ENCODE measurements at regions not wholly inside any gene's neighbourhood (a gene's known extent, or its start where the extent isn't known, plus 50 kb on each side); places are given as distances from the start of the nearest gene placed in this dataset.

DNA sequence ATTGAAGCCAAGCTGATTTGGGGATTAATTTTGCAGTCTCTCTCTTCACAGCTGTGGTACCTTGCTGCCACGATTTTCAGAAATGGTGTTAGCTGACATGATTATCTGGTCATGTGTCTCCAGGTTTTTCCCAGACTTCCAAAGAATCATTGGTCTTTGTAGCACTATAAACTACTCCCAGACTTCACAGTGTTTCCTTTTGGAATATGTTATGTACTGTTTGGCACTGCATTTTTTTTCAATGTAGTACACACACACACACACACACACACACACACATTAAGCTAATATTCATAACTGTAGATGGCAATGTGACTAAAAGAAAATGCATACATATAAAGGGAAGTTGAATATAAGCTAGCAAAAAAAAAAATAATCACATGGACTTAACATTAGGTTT, 856.6 kb upstream of the SPRY2 start:
- ChIA-PET CTCF (interaction anchor here (0.7 kb wide), 1 partner anchor 12 kb away, joined by 3 read pairs; no protein-coding TSS in a partner anchor), POLR2A (no interaction called here)
- H3K9me3 ChIP-seq, result no peaks in the 10 kb centered on the region
- ATAC-seq (no peak), DNase-seq (ENCODE audit: low read depth in 1 of 2, low spot score in 1 of 2) (no peak), FAIRE-seq (no peak)
- no peak overlapping the region for H3K4me2 ChIP-seq
- WGBS (ENCODE audit: missing lambda C conversion rate), result 3% methylated on average over 1 of the region's 1 CpG
- no peak overlapping the region for H3K27ac ChIP-seq
- no peak for TF ChIP-seq CHD2 (IDR thresholded peaks at IDR 0.05; ENCODE audit: low read length, partially characterized antibody)
- no peak for TF ChIP-seq NR3C1 (IDR thresholded peaks at IDR 0.05)
- no peak for TF ChIP-seq EHMT2 (IDR thresholded peaks at IDR 0.05; ENCODE audit: low read depth)
- TF ChIP-seq RFX5 (IDR thresholded peaks at IDR 0.05), result no peak
- no peak for TF ChIP-seq FOSL2 (IDR thresholded peaks at IDR 0.05)
- TF ChIP-seq FOSL2 (CRISPR knock-in tag; IDR thresholded peaks at IDR 0.05), result no peak
- no peak for TF ChIP-seq NPAS2 (CRISPR knock-in tag; IDR thresholded peaks at IDR 0.05; ENCODE audit: borderline replicate concordance)
- TF ChIP-seq, protein P1, sequence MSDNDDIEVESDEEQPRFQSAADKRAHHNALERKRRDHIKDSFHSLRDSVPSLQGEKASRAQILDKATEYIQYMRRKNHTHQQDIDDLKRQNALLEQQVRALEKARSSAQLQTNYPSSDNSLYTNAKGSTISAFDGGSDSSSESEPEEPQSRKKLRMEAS (IDR thresholded peaks at IDR 0.05), result no peak
- no peak for TF ChIP-seq KDM5A (IDR thresholded peaks at IDR 0.05)
- no peak for TF ChIP-seq RARB (CRISPR knock-in tag; IDR thresholded peaks at IDR 0.05)
- TF ChIP-seq, protein P2, sequence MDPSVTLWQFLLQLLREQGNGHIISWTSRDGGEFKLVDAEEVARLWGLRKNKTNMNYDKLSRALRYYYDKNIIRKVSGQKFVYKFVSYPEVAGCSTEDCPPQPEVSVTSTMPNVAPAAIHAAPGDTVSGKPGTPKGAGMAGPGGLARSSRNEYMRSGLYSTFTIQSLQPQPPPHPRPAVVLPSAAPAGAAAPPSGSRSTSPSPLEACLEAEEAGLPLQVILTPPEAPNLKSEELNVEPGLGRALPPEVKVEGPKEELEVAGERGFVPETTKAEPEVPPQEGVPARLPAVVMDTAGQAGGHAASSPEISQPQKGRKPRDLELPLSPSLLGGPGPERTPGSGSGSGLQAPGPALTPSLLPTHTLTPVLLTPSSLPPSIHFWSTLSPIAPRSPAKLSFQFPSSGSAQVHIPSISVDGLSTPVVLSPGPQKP (IDR thresholded peaks at IDR 0.05; ENCODE audit: low read depth, low read length), result no peak
- no peak for TF ChIP-seq HOXB5 (CRISPR knock-in tag; IDR thresholded peaks at IDR 0.05)
- H3K4me3 ChIP-seq, result no peak overlapping the region
- no peaks in the 10 kb centered on the region for H3K4me1 ChIP-seq

DNA sequence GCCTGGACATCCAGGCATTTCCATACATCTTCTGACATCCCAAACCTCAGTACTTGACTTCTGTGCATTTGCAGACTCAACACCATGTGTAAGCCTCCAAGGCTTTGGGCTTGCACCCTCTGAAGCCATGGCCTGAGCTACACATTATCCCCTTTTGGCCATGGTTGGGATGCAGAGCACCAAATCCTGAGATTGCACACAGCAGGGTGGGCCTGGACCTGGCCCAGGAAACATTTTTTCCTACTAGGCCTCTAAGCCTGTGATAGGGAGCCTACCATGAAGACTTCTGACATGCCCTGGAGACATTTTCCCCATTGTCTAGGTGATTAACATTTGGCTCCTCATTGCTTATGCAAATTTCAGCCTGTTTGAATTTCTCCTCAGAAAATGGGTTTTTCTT, 853.4 kb upstream of the SPRY2 start:
- no peaks in the 10 kb centered on the region for H3K4me1 ChIP-seq
- TF ChIP-seq TP53 (CRISPR knock-in tag; IDR thresholded peaks at IDR 0.05), result no peak
- TF ChIP-seq KDM5A (IDR thresholded peaks at IDR 0.05), result no peak
- TF ChIP-seq, protein P2 (IDR thresholded peaks at IDR 0.05; ENCODE audit: low read depth, low read length), result no peak
- no peak for TF ChIP-seq CBX8 (IDR thresholded peaks at IDR 0.05)
- TF ChIP-seq MAZ (IDR thresholded peaks at IDR 0.05; ENCODE audit: borderline replicate concordance, low read depth, low read length), result no peak
- no peak for TF ChIP-seq TFCP2L1 (CRISPR knock-in tag; IDR thresholded peaks at IDR 0.05)
- no peak for TF ChIP-seq MAFK (IDR thresholded peaks at IDR 0.05; ENCODE audit: partially characterized antibody)
- no peak for FAIRE-seq
- no peak for DNase-seq (ENCODE audit: low read depth in 1 of 2, low spot score in 1 of 2)
- H3K4me3 ChIP-seq, result no peak overlapping the region
- no peaks in the 10 kb centered on the region for H3K9me3 ChIP-seq
- ChIA-PET CTCF (no interaction called here), POLR2A (no interaction called here)
- H3K27ac ChIP-seq, result no peak overlapping the region
- no peak overlapping the region for H3K4me2 ChIP-seq
- ATAC-seq, result no peak

GRCh38 chr13:81184556-81185265, 843.8 kb upstream of the SPRY2 start:
- Histone ChIP-seq H3K9me3 (no peaks in the 10 kb centered on the region), H3K27ac (no peak overlapping the region), H3K4me2 (no peak overlapping the region), H3K4me1 (no peaks in the 10 kb centered on the region), H3K4me3 (no peak overlapping the region)
- FAIRE-seq, result no peak
- 33% methylated on average over 3 of the region's 3 CpGs for WGBS (ENCODE audit: missing lambda C conversion rate)
- ChIA-PET CTCF (no interaction called here), POLR2A (no interaction called here)
- no peak for ATAC-seq
- no peak for DNase-seq (ENCODE audit: low read depth in 1 of 2, low spot score in 1 of 2)
- no peak for TF ChIP-seq HOXB13 (CRISPR knock-in tag; IDR thresholded peaks at IDR 0.05; ENCODE audit: low read depth)
- TF ChIP-seq KDM1A (IDR thresholded peaks at IDR 0.05; ENCODE audit: low read depth), result no peak
- TF ChIP-seq HOXA7 (CRISPR knock-in tag; IDR thresholded peaks at IDR 0.05), result no peak
- no peak for TF ChIP-seq POLR2AphosphoS2 (conservative IDR thresholded peaks at IDR 0.05; ENCODE audit: low read length)
- no peak for TF ChIP-seq POLR2A (IDR thresholded peaks at IDR 0.05; ENCODE audit: low read length)
- no peak for TF ChIP-seq PHF8 (IDR thresholded peaks at IDR 0.05; ENCODE audit: borderline replicate concordance, low read depth)
- no peak for TF ChIP-seq KDM5A (IDR thresholded peaks at IDR 0.05)
- no peak for TF ChIP-seq MAZ (IDR thresholded peaks at IDR 0.05; ENCODE audit: borderline replicate concordance, low read depth, low read length)

Measured in A549 (cell line).